Stimulated activated naive CD4-positive, alpha-beta T cell (primary cell): ENCODE measurements at regions not wholly inside any gene's neighbourhood (a gene's known extent, or its start where the extent isn't known, plus 50 kb on each side); places are given as distances from the start of the nearest gene placed in this dataset.

Experiments
- DNase-seq, 6 experiments: peaks; one replicate each; lab custom pipeline; 2025; lab: John Stamatoyannopoulos, UW

DNA sequence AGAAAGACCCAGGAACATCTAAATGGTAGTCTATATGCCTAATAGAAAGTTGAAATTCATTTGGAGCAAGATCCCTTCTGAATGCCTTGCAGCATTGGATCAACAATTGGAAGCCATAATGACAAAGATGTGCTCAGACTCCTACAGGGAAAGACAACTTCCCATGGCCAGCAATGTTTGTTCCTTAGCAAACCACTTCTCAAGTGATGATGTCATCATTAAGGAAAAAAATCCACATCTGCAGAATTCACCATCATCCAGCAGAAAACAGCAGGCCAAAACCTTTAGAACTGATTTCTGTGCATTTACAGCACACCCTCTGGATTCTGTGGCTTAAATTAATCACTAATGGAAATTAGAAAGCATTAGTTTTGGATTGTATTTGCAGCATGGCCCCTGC, 82.4 kb upstream of the ZIC3 start:
- DNase-seq: no peak

DNA sequence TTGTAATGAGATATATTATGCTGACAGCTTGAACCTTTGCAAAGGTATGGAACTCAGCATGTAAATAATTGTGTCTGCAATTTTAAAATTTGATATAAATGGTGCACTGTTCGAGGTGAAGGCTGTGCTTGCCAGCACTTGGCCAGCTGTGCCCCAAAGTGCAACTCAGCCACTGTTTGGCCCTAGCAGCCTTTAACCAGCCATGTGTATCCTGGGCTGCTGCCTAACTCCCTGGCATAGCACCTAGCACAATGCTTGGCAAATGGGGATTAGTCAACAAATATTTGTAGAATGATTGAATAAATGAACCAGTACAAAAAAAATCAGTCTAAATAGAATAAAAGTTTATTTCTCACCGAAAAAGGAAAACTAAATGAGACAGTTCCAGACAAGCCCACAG, 83.8 kb upstream of the ZIC3 start:
- no peak for DNase-seq

DNA sequence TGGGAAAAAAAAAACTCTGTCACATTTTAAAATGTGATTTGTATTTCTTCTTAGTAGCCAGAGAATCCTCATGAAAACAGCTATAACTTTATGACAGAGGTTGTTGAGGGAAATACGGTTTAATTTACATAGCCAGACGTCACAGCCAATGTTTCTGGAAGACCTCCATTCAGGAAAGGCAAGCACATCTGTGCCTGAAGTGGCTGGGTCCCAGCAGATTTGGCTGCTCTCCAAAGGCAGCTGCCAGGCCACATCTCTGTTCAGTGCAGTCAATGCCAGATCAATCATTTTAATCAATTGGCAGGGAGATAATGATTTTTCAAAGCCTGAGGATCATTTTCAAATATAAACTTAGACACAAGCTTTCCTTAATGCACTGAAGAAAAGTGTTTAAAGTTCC, 86.5 kb upstream of the ZIC3 start:
- no peak for DNase-seq

DNA sequence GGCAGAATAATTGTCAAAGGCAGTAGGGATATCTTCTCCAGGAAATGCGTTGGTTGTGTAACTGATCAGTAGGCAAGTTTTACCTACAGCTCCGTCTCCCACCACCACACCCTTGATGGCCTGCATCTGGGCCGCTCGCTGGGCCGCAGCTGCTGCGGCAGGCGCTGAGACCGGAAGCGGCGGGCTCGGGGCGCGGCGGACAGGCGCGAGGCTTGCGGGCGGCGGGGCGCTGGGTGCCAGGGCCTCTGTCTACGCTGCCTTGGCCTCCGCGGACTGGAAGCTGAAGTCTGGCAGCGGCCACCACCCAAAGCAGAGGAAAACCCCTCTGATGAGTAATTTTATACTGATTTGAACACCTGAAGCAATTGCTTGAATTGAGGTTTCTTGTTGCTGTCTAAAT, 124.2 kb upstream of the ZIC3 start:
- DNase-seq: no peak

DNA sequence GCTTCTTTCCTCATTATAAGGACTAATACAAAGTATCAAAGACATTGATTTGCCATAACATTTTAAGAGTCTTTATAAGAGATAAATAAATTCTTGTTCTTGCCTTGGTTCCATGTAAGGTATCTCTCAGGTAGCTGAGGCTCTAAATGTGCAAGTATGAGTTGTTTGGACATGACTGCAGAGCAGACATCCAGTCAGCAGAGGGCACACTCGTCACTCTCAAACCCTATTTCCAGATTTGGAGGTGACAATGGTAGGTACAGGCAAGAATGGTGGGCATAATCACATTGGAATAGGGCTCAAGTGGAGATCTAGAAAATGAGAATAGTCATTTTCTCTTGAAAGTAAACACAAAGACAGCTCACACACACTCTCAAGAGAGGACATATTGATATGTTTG, 133.3 kb upstream of the ZIC3 start:
- DNase-seq: no peak

DNA sequence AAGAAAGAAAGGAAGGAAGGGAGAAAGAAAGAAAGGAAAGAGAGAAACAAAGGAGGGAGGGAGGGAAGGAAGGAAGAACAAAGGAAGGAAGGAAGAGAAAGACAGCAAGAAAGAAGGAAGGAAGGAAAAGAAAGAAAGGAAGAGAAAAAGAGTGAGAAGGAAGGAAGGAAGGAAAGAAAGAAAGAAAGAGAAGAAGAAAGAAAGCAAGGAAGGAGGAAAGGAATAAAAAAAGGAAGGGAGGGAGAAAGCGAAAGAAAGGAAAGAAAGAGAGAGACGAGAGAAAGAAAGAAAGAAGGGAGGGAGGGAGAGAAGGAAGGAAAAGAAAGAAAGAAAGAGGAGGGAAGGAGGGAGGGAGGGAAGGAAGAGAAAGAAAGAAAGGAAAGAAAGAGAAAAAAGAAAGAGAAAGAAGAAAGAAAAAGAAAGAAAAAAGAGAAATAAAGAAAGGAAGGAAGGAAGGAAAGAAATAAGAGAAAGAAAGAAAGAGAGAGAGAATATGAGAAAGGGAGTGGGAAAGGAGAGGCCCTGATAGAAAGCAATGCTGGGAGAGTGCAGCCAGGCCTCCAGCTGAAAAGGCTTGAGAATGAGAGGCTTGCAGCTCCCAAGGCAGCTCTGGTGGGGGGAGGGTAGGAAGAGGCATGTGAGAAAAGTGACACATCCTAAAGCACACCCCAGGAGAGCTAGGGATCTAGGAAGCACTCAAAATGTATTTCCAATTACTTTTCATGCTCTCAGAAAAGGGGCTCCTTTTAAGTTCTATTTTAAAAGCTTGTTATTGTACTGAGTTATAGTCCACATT, 134.0 kb upstream of the ZIC3 start:
- DNase-seq: no peak

GRCh38 chrX:137430984-137431475, 134.9 kb upstream of the ZIC3 start:
- no peak for DNase-seq

DNA sequence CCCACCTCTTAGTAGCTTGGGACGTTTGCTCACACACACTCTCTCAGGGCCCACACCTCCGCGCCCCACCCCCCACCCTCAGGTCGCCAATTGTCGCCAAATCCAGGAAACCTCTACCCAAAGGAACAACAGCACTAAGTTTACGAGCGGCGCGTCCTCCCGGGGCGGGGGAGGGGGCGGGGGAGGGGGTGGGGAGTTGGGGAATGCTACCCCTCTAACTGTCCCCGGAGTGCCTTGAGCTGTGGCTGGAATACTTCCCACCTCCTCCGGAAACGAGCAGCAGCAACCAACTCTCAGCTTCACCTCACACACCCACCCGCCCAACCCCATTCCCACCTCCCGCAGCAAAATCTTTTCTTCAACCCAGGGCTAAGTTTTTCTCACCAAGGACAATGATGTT, 135.6 kb upstream of the ZIC3 start:
- DNase-seq: no peak

GRCh38 chrX:137428766-137429591, 136.9 kb upstream of the ZIC3 start:
- DNase-seq: no peak

DNA sequence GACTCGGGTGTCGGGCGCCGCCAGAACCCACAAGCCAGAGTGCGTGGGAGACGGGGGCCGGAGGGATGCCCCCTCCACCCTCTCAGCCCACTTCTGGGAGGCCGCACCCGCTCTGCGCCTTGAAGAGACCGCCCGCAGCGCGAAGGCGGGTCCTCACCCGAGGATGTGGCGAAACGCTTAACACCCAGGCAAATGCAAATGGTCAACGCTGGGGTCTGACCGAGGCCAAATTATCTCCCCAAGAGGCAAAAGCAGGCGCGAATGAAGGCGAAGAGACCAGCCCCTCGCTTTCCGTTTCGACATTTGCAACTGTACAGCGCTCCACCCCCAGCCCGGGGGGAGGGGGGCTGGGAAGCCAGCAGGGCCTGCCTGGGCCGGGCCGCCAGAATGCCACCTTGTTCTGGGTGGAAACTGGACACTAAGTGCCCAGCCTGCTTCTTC, 137.7 kb upstream of the ZIC3 start:
- DNase-seq: peak in 1 of 6 experiments; percentile 28

DNA sequence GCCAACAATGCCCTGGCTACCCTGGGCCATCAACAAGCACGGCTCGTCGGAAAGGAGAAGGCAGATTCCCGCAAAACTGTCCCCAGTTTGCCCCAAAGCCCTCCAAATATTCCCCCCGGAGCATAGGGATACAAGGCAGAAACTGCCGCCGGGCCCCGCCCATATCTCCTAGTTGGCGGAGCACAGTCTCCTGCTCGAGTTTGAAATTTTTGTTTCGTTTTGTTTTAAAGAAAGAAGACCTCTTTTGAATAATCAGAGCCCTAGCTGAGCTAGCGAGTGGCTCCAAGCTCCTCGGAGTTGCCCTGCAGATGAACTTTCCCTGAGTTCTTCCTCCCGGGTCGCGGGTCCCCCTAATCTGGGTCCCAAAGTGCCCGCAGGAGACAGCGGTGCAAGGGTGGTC, 138.1 kb upstream of the ZIC3 start:
- peak in 2 of 6 experiments; percentile 16 to 34 for DNase-seq

GRCh38 chrX:137427426-137427778, 138.5 kb upstream of the ZIC3 start:
- no peak for DNase-seq

GRCh38 chrX:137426695-137427425, 139.1 kb upstream of the ZIC3 start:
- peak in 1 of 6 experiments; percentile 19 for DNase-seq

DNA sequence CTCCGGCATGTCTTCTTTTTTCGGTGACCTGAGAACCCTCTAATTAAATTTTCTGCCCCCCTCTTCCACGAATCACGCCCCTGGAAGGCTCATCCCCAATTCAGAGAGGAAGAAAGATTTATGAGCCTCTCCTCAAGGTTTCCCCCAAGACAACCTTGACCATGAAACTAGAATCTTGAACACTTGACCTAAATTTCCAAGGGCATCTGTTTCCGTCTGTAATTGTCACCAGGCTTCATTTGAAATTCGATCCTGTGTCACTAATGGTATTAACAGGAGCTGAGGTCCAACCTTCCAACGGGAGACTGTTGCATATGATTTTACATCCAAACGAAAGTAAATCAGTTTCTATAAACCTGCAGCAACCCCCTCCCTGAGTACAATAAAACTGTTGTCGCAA, 139.9 kb upstream of the ZIC3 start:
- DNase-seq: no peak

DNA sequence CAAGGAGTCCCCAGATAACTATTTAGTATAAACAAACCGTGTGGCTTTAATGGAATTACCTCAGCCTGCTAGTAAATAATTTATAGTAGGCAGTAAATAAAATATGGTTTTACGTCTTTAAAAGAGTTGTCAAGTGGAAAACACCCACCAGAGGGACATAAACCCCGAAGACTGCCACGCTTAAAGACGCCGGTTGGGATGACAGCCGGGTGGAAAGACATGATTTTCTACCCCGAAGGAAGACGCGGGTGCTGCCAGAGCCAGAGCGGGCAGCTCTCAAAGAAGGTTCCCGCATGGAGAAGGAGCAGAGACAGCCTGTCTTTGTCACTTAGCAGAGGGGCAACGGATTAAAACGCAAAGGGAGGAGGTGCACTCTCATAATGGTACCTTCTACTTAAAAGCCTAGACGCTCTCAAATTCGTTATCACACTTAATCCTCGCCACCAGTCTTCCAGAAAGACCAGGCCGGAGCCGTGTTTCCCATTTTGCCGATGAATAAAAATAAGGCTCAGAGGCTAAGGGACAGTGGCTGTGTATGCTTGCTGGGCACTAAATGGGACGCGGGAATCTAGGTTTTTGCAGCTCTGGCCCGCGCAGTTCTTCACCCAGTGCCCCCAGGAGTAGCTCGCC, 140.5 kb upstream of the ZIC3 start:
- DNase-seq: no peak

DNA sequence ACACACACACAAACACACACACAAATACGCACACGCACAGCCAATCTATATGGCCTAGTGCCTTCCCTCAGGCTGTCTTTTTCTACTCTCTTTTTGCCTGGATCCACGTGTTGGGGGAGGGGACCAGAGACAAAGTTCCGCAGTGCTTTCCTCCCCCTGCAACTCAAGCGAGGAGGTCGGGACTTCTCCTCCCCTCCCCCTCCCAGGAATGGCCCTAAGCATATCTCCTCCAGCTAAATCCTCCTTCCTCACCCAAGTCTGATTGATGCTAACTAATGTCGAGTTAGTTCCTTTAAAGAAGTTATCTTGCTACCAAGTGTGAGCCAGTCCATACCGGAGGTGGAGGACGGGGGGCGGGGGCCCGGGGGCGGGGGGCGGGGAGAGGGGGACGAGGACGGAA, 141.2 kb upstream of the ZIC3 start:
- DNase-seq: no peak

DNA sequence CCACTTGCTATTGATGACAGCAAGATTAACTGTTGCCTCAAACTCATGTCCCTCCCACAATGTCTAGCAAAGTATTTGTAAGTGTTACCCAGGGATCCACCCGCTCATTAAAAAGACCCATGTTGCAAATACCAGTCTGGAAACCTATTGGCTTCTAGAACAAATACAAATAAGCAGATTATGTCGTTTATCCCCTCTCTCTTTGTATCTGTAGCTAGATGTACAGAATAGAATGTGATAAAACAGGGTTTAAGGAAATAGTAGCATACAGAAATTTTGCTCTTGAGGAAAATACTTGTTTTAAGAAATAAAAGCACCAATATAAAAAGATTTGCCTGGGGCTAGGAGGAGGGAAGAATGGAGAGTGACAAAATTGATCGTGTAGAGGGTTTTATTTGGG, 142.7 kb upstream of the ZIC3 start:
- DNase-seq: no peak

DNA sequence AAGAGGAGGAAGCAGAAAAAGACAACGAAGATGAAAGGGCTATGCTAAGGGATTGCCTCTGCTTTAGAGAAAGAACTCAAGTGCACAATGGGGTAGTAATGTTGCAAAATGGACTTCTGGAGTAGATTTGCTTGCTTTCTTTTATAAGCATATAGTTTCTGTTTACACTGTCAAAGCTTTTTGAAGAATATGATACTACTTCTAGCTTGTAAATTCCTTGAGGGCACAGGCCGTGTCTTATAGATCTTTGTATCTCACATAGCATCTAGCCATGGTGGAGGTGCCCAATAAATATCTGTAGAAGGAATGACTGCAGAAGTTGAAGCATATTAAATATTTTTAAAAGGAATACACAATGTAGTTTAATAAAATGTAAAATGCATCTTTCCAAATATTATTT, 147.8 kb upstream of the ZIC3 start:
- DNase-seq: no peak

GRCh38 chrX:137413190-137413589, 152.7 kb upstream of the ZIC3 start:
- no peak for DNase-seq

DNA sequence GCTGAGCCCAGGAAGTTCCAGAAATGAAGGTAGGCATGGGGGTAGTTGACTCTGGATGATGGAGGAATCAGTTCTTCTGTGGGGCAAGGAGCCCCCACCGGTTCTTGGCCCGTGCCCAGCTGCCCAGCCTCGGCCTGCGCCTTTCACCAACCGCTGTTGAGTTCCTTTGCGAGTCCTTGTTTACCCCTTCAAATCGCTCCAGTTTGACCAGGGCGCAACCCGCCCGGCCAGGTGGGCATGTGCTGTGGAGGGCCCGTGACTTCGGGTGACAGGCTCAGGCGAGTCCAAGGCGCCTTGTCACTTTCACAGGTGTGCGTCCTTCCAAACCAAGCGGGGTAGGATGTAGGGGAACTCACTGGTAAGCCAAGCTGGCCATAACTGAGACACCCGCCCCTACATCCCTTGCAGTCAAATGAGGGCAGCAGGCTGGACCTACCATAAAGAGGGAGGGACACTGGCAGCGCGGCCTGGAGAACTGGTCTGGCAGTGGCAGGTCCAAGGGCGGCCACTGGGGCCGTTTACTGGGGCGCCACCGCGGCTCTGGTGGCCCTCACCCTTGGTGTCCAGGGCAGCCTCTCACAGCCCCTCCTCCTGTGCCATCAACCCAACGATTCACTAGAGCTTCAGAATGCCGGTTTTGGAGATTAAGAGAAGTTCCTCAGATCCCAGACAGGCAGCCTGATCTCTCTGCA, 160.3 kb upstream of the ZIC3 start:
- DNase-seq: no peak

DNA sequence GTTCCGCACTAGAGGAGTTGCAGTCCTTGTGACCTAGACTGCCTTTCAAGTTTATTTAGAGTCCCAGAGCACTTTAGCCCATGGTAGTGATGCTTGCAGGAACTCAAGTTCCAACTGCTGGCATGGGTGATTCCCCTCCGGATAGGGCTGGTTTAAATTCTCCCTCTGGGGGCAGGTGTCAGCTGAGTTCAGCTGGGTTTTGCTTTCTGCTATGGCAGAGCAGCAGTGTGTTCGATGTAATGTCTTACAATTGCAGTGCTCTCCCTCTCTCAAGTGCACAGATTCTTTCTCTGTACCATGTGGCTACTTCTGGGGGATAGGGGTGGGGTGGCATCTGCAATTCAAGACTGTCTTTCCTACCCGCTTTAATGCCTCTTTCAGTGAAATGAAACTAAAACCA, 164.8 kb upstream of the ZIC3 start:
- DNase-seq: no peak

DNA sequence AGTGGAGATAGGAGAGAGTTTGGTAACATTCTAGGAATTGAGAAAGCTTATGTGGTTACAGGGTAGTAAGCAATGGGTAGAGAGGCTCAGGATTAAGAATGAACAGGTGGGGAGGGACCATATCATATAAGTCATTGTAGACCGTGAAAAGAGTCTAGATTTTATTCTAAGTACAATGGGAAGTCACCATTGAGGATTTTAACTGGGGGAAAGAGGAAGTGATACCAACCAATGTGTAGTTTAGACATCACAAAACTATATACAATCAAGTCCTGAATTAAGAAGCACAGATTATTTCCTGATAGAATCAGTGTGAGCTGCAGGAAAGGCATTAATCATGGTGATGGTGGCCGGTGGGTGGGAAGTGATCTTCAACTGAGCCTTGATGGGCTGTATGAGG, 178.3 kb upstream of the ZIC3 start:
- DNase-seq: no peak
